Activated naive CD8-positive, alpha-beta T cell treated with anti-CD3 and anti-CD28 coated beads, Interleukin-2, amount 10 ng/mL, durations not matched to agents 7 days and 5 days (primary cell): ENCODE measurements at regions not wholly inside any gene's neighbourhood (a gene's known extent, or its start where the extent isn't known, plus 50 kb on each side); places are given as distances from the start of the nearest gene placed in this dataset.

Experiments
- ATAC-seq: fragments of 150-1000 bp; cut with Tn5 transposase; one replicate; pipeline ENCODE4 v1.10.0; 2021; ENCODE audit warnings: low read depth, moderate library complexity
- POLR2A ChIA-PET: fragments of 350-600 bp; sonication (Branson Sonifier 250); formaldehyde crosslinking; loops from one replicate; lab custom pipeline; 2021; ENCODE audit warnings: antibody characterized with exemption; lab: Charles Lee
- DNase-seq: peaks from one replicate; pipeline ENCODE4 v3.0.0; 2021
- H3K27ac Mint-ChIP-seq: one replicate; pipeline ENCODE4 v1.8.0; 2022; ENCODE audit warnings: mild to moderate bottlenecking, mixed read lengths
- H3K27me3 Mint-ChIP-seq: one replicate; pipeline ENCODE4 v1.8.0; 2022; ENCODE audit warnings: mild to moderate bottlenecking, moderate library complexity, mixed read lengths
- H3K36me3 Mint-ChIP-seq: one replicate; pipeline ENCODE4 v1.8.0; 2021; ENCODE audit warnings: mild to moderate bottlenecking, mixed read lengths
- H3K4me1 Mint-ChIP-seq: one replicate; pipeline ENCODE4 v1.8.0; 2021; ENCODE audit warnings: mixed read lengths
- H3K4me3 Mint-ChIP-seq: one replicate; pipeline ENCODE4 v1.8.0; 2022; ENCODE audit warnings: mild to moderate bottlenecking, moderate library complexity, mixed read lengths
- H3K9me3 Mint-ChIP-seq: one replicate; pipeline ENCODE4 v1.8.0; 2021; ENCODE audit warnings: mixed read lengths

GRCh38 chr9:78919701-78920100 is 622.8 kb downstream of the PSAT1 start:
- ATAC-seq (no peak), DNase-seq (no peak)
- H3K27me3 Mint-ChIP-seq: no peaks in the 10 kb centered on the region
- peaks cover 2% of the 10 kb centered on the region for H3K9me3 Mint-ChIP-seq
- no peak overlapping the region for H3K4me3 Mint-ChIP-seq
- no peak overlapping the region for H3K27ac Mint-ChIP-seq
- no peaks in the 10 kb centered on the region for H3K4me1 Mint-ChIP-seq
- no peaks in the 10 kb centered on the region for H3K36me3 Mint-ChIP-seq
- POLR2A ChIA-PET: no interaction called here

DNA sequence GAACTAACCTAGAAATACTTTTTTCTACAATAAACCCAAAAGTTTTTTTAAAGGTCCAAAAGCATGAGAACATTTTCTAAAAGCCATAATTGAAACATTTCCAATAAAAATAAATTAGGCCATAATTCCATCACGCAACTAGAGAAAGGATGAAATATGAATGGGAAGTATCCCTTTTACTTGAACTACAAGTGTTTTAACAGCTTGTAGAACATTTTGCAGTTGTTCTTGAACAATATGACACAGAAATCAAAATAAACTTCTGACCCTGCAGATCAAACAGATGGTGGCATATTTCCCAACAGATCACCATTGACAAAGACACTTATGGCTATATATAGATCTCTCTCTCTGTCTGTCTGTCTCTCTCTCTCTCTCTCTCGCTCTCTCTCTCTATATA is 624.4 kb downstream of the PSAT1 start:
- ATAC-seq: no peak
- no peak overlapping the region for H3K27ac Mint-ChIP-seq
- no peak for DNase-seq
- no peaks in the 10 kb centered on the region for H3K4me1 Mint-ChIP-seq
- H3K4me3 Mint-ChIP-seq: no peak overlapping the region
- H3K9me3 Mint-ChIP-seq: no peaks in the 10 kb centered on the region
- no peaks in the 10 kb centered on the region for H3K27me3 Mint-ChIP-seq
- no peaks in the 10 kb centered on the region for H3K36me3 Mint-ChIP-seq
- POLR2A ChIA-PET: no interaction called here

GRCh38 chr9:78923966-78924659 is 627.2 kb downstream of the PSAT1 start:
- H3K27ac Mint-ChIP-seq: no peak overlapping the region
- no peak for ATAC-seq
- H3K36me3 Mint-ChIP-seq: no peaks in the 10 kb centered on the region
- no peaks in the 10 kb centered on the region for H3K9me3 Mint-ChIP-seq
- POLR2A ChIA-PET: no interaction called here
- no peaks in the 10 kb centered on the region for H3K4me1 Mint-ChIP-seq
- no peaks in the 10 kb centered on the region for H3K27me3 Mint-ChIP-seq
- DNase-seq: no peak
- H3K4me3 Mint-ChIP-seq: no peak overlapping the region

GRCh38 chr9:78927099-78927940 is 630.4 kb downstream of the PSAT1 start:
- Mint-ChIP-seq H3K36me3 (no peaks in the 10 kb centered on the region), H3K4me3 (no peak overlapping the region), H3K27me3 (no peaks in the 10 kb centered on the region), H3K4me1 (no peaks in the 10 kb centered on the region), H3K27ac (no peak overlapping the region), H3K9me3 (no peaks in the 10 kb centered on the region)
- no peak for DNase-seq
- ATAC-seq: no peak
- POLR2A ChIA-PET: no interaction called here

- H3K27me3 Mint-ChIP-seq: no peaks in the 10 kb centered on the region
- no peaks in the 10 kb centered on the region for H3K36me3 Mint-ChIP-seq
- DNase-seq (no peak), ATAC-seq (no peak)
- H3K4me3 Mint-ChIP-seq: no peak overlapping the region
- no peak overlapping the region for H3K27ac Mint-ChIP-seq
- H3K4me1 Mint-ChIP-seq: no peaks in the 10 kb centered on the region
- H3K9me3 Mint-ChIP-seq: no peaks in the 10 kb centered on the region
- POLR2A ChIA-PET: no interaction called here
Observed at GRCh38 chr9:78928625-78929405, 631.9 kb downstream of the PSAT1 start.

GRCh38 chr9:78930281-78930680 is 633.4 kb downstream of the PSAT1 start:
- H3K27me3 Mint-ChIP-seq: no peaks in the 10 kb centered on the region
- H3K27ac Mint-ChIP-seq: no peak overlapping the region
- H3K9me3 Mint-ChIP-seq: no peaks in the 10 kb centered on the region
- no peak for ATAC-seq
- POLR2A ChIA-PET: no interaction called here
- no peaks in the 10 kb centered on the region for H3K4me1 Mint-ChIP-seq
- H3K36me3 Mint-ChIP-seq: no peaks in the 10 kb centered on the region
- DNase-seq: no peak
- H3K4me3 Mint-ChIP-seq: no peak overlapping the region

DNA sequence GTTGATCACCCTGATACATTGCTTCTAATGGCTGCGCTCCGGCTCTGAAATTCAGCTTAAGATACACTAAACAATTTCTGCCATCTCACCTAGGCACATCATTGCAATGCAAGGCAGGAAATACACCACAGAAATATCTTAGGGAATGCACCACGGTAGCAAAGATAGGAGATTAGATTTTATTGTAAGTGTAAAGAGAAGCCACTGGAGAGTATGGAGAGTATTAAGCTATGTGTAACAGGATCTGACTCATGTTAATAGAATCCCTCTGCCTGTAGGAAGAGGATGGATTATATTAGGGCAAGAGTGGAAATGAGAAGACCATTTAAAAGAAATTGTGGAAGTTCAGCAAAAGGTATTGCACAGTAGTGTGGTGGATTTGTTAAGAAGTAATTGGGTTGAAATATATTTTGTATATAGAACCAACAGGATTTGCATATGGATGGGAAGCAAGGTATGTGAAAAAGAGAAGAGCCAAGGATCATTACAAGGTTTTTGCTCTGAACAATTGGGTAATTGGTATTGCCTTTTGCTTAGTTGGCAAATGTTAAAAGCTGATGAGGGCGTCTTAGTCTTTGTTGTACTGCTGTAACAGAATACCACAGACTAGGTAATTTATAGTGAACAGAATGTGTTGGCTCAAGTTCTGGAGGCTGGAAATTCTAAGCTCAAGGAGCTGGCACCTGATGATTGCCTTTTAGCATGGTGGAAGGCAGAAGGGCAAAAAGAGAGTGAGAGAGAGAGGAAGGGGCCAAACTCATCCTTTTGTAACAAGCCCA is 636.1 kb downstream of the PSAT1 start:
- H3K9me3 Mint-ChIP-seq: no peaks in the 10 kb centered on the region
- no peaks in the 10 kb centered on the region for H3K27me3 Mint-ChIP-seq
- no peaks in the 10 kb centered on the region for H3K36me3 Mint-ChIP-seq
- no peaks in the 10 kb centered on the region for H3K4me1 Mint-ChIP-seq
- no peak overlapping the region for H3K27ac Mint-ChIP-seq
- DNase-seq (no peak), ATAC-seq (no peak)
- POLR2A ChIA-PET: no interaction called here
- H3K4me3 Mint-ChIP-seq: no peak overlapping the region

GRCh38 chr9:78934880-78935279 is 636.9 kb upstream of the TLE4 start:
- DNase-seq (no peak), ATAC-seq (no peak)
- no peaks in the 10 kb centered on the region for H3K27me3 Mint-ChIP-seq
- no peak overlapping the region for H3K27ac Mint-ChIP-seq
- POLR2A ChIA-PET: no interaction called here
- H3K4me1 Mint-ChIP-seq: no peaks in the 10 kb centered on the region
- no peak overlapping the region for H3K4me3 Mint-ChIP-seq
- no peaks in the 10 kb centered on the region for H3K9me3 Mint-ChIP-seq
- H3K36me3 Mint-ChIP-seq: no peaks in the 10 kb centered on the region

GRCh38 chr9:78938821-78939220 is 632.9 kb upstream of the TLE4 start:
- POLR2A ChIA-PET: no interaction called here
- H3K4me1 Mint-ChIP-seq: no peaks in the 10 kb centered on the region
- H3K36me3 Mint-ChIP-seq: no peaks in the 10 kb centered on the region
- DNase-seq (no peak), ATAC-seq (no peak)
- no peaks in the 10 kb centered on the region for H3K9me3 Mint-ChIP-seq
- no peak overlapping the region for H3K27ac Mint-ChIP-seq
- H3K4me3 Mint-ChIP-seq: no peak overlapping the region
- H3K27me3 Mint-ChIP-seq: no peaks in the 10 kb centered on the region

- no peak overlapping the region for H3K27ac Mint-ChIP-seq
- H3K27me3 Mint-ChIP-seq: no peaks in the 10 kb centered on the region
- POLR2A ChIA-PET: no interaction called here
- no peak for ATAC-seq
- H3K9me3 Mint-ChIP-seq: no peaks in the 10 kb centered on the region
- DNase-seq: no peak
- no peak overlapping the region for H3K4me3 Mint-ChIP-seq
- no peaks in the 10 kb centered on the region for H3K36me3 Mint-ChIP-seq
- H3K4me1 Mint-ChIP-seq: no peaks in the 10 kb centered on the region
Observed at GRCh38 chr9:78939311-78940065, 632.3 kb upstream of the TLE4 start.

- no peak for DNase-seq
- Mint-ChIP-seq H3K4me3 (no peak overlapping the region), H3K27ac (no peak overlapping the region)
Observed at GRCh38 chr9:78940121-78940855, 631.5 kb upstream of the TLE4 start.

GRCh38 chr9:78954286-78954685 is 617.5 kb upstream of the TLE4 start:
- no peaks in the 10 kb centered on the region for H3K27me3 Mint-ChIP-seq
- H3K4me3 Mint-ChIP-seq: no peak overlapping the region
- no peaks in the 10 kb centered on the region for H3K4me1 Mint-ChIP-seq
- POLR2A ChIA-PET: no interaction called here
- ATAC-seq (no peak), DNase-seq (no peak)
- no peak overlapping the region for H3K27ac Mint-ChIP-seq
- H3K9me3 Mint-ChIP-seq: peaks cover 4% of the 10 kb centered on the region
- H3K36me3 Mint-ChIP-seq: no peaks in the 10 kb centered on the region

More at GRCh38 chr9:78940121-78940855, 631.5 kb upstream of the TLE4 start:
- POLR2A ChIA-PET: no interaction called here
- H3K36me3 Mint-ChIP-seq: no peaks in the 10 kb centered on the region
- no peaks in the 10 kb centered on the region for H3K27me3 Mint-ChIP-seq
- no peaks in the 10 kb centered on the region for H3K4me1 Mint-ChIP-seq
- no peaks in the 10 kb centered on the region for H3K9me3 Mint-ChIP-seq
- no peak for ATAC-seq
